ENCODE measurements at regions not wholly inside any gene's neighbourhood (a gene's known extent, or its start where the extent isn't known, plus 50 kb on each side); places are given as distances from the start of the nearest gene placed in this dataset.

DNA sequence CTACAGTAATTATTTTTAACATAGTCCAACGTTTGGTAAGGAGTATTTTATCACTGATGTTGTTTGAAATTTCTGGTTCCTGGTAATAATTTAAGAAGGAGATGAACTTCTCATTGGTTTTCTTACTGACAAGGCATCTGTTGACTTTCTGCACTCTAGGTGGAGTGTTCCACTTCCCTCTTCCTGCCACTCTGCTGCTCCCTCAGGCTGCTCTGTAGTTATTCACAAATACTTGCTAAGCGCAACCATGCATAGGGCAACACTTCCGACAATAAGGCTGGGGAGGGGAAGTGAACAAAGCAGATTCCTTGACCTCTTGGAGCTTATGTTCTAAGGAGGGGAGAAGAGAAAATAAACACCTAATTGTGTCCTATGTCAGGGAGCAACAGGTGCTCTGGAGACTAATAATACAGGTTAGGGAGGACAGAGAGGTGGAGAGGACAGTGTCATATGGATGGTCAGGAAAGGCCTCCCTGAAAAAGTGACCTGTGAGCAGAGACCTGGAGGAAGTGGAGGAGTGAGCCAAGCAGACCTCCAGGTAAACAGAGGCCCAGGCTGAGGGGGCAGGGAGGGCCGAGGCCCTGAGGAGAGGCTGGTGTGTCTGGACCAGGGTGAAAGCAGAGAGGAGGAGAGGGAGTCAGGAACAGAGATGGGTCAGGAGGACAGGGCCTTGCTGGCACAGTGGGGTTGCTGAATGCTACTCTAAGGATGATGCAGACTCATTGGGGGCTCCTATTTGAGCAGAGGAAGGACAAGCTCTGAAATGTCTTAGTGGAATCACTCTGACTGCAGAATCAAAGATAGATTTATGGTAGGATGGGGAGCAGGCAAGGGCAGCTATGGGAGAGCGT, 134.8 kb upstream of the SLC24A3 start:
- Mint-ChIP-seq H3K27me3 (ENCODE audit: low read depth) (peaks cover 7% of the 10 kb centered on the region), H3K4me1 (peaks cover 13% of the 10 kb centered on the region), H3K27ac (no peak overlapping the region), H3K4me3 (no peak overlapping the region), H3K36me3 (ENCODE audit: low read depth) (no peaks in the 10 kb centered on the region), H3K9me3 (peaks cover 8% of the 10 kb centered on the region)
- TF ChIP-seq, protein P1, sequence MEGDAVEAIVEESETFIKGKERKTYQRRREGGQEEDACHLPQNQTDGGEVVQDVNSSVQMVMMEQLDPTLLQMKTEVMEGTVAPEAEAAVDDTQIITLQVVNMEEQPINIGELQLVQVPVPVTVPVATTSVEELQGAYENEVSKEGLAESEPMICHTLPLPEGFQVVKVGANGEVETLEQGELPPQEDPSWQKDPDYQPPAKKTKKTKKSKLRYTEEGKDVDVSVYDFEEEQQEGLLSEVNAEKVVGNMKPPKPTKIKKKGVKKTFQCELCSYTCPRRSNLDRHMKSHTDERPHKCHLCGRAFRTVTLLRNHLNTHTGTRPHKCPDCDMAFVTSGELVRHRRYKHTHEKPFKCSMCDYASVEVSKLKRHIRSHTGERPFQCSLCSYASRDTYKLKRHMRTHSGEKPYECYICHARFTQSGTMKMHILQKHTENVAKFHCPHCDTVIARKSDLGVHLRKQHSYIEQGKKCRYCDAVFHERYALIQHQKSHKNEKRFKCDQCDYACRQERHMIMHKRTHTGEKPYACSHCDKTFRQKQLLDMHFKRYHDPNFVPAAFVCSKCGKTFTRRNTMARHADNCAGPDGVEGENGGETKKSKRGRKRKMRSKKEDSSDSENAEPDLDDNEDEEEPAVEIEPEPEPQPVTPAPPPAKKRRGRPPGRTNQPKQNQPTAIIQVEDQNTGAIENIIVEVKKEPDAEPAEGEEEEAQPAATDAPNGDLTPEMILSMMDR (IDR thresholded peaks at IDR 0.05; ENCODE audit: unreplicated experiment in 3 of 3): no peak

DNA sequence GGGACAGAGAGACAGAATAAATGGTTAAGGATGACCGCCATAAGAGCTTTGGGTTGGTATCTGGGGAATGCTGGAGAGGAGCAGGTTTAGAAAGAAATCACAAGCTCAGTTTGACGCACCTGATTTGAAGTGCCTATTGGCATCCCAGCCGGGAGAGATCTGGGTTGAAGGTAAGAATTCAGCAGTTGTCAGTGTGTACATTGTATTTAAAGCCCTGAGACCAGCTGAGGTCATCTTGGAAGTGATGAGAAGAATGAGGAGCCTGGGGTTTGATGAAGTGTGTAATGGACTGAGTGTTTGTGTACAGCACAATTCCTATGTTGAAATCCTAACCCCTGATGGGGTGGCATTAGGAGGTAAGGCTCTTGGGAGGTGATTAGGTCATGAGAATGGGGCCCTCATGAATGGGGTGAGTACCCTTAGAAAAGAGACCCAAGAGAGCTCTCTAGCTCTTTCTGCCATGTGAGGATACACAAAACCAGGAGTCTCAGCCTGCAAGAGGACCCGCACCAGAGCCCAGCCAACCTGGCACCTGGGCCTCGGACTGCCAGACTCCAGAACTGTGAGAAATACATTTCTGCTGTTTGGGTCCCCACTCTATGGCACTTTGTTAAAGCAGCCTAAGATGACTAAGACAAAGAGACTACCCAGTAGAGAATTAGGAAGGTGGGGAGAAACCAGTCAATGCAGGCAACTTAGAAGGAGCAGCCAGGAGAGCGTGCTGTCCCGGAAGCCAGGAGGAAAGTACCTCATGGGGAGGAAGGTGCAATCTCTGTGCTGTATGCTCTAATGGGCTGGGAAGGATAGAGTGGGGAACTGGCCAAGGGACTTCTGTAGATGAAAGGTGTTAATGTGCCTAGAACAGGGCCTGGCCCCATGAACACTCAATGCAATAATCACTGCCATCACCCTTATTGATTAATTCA, 133.7 kb upstream of the SLC24A3 start:
- H3K27me3 Mint-ChIP-seq (ENCODE audit: low read depth): peaks cover 7% of the 10 kb centered on the region
- peaks cover 13% of the 10 kb centered on the region for H3K4me1 Mint-ChIP-seq
- no peak overlapping the region for H3K4me3 Mint-ChIP-seq
- H3K9me3 Mint-ChIP-seq: peaks cover 8% of the 10 kb centered on the region
- no peak overlapping the region for H3K27ac Mint-ChIP-seq
- TF ChIP-seq, protein P1 (IDR thresholded peaks at IDR 0.05; ENCODE audit: unreplicated experiment in 3 of 3): no peak
- H3K36me3 Mint-ChIP-seq (ENCODE audit: low read depth): no peaks in the 10 kb centered on the region

DNA sequence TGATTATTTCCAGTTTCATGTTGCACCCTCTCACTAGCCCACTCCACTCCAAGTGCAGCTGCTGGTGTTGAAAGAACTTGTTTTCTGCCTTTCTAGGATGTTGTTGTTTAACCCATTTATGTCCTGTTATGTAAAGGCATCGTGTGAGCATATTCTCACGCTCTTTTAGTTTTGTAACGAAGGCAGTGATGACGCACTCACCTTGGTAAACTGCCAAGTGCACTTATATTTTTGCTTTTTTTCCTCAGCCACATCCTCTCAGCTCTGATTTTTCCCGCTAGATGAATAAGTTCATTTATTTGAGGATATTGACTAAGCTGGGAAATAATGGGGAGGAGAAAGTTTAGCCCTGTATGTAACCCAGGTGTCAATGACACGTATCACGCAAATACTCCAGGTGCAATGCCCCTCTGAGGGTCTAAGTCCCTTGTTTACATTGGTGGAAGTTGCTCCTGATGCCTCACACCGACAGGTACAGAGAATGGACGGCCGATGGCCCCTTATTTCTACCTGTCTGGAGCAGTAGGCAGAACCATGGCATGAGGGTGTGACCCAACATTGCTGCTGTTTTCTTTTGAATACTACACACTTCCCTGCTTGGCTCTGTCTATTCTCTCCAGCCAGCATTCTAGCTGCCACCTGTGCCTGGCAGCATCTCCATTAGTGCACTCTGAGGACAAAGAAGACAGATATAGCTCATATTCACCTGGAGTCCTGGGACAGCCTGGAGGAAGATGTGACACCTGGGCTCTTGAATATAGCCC, 132.7 kb upstream of the SLC24A3 start:
- peaks cover 7% of the 10 kb centered on the region for H3K27me3 Mint-ChIP-seq (ENCODE audit: low read depth)
- H3K27ac Mint-ChIP-seq: no peak overlapping the region
- no peaks in the 10 kb centered on the region for H3K36me3 Mint-ChIP-seq (ENCODE audit: low read depth)
- TF ChIP-seq, protein P1 (IDR thresholded peaks at IDR 0.05; ENCODE audit: unreplicated experiment in 3 of 3): no peak
- peaks cover 8% of the 10 kb centered on the region for H3K9me3 Mint-ChIP-seq
- H3K4me3 Mint-ChIP-seq: no peak overlapping the region
- H3K4me1 Mint-ChIP-seq: peaks cover 13% of the 10 kb centered on the region

DNA sequence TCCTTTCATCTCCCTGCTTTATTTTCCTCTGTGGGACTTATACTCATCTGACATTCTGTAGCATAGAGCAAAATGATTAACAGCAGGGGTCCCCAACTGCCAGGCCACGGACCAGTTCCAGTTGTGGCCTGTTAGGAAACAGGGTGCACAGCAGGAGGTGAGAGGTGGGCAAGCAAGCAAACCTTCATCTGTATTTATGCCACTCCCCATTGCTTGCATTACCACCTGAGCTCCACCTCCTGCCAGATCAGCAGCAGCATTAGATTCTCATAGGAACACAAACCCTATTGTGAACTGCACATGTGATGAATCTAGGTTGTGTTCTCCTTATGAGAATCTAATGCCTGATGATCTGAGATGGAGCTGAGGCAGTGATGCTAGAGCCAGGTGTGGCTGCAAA, 130.5 kb upstream of the SLC24A3 start:
- H3K4me3 Mint-ChIP-seq: no peak overlapping the region
- H3K27ac Mint-ChIP-seq: no peak overlapping the region
- H3K4me1 Mint-ChIP-seq: peaks cover 13% of the 10 kb centered on the region
- H3K9me3 Mint-ChIP-seq: peaks cover 13% of the 10 kb centered on the region
- H3K27me3 Mint-ChIP-seq (ENCODE audit: low read depth): peaks cover 4% of the 10 kb centered on the region
- TF ChIP-seq, protein P1 (IDR thresholded peaks at IDR 0.05; ENCODE audit: unreplicated experiment in 3 of 3): no peak
- H3K36me3 Mint-ChIP-seq (ENCODE audit: low read depth): no peaks in the 10 kb centered on the region

DNA sequence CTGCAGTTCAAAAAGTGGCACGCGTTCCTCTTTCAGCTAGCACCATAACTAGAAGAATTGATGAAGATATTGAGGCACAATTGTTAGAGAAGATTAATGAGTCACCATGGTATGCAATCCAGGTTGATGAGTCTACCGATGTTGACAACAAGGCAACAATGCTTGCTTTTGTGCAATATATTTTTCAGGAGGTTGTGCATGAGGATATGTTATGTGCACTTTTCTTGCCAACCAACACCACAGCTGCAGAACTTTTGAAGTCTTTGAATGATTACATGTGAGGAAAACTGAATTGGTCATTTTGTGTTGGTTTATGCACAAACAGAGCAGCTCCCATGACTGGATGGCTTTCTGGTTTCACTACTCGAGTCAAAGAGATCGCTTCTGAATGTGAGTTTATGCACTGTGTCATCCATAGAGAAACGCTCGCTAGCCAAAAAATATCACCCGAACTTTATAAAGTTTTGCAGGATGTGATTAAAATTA, 129.3 kb upstream of the SLC24A3 start:
- Mint-ChIP-seq H3K4me3 (no peak overlapping the region), H3K27ac (no peak overlapping the region), H3K27me3 (ENCODE audit: low read depth) (peaks cover 4% of the 10 kb centered on the region), H3K4me1 (peaks cover 10% of the 10 kb centered on the region), H3K36me3 (ENCODE audit: low read depth) (no peaks in the 10 kb centered on the region), H3K9me3 (peaks cover 15% of the 10 kb centered on the region)
- TF ChIP-seq, protein P1 (IDR thresholded peaks at IDR 0.05; ENCODE audit: unreplicated experiment in 3 of 3): no peak
